ENCODE measurements at regions not wholly inside any gene's neighbourhood (a gene's known extent, or its start where the extent isn't known, plus 50 kb on each side); places are given as distances from the start of the nearest gene placed in this dataset.

DNA sequence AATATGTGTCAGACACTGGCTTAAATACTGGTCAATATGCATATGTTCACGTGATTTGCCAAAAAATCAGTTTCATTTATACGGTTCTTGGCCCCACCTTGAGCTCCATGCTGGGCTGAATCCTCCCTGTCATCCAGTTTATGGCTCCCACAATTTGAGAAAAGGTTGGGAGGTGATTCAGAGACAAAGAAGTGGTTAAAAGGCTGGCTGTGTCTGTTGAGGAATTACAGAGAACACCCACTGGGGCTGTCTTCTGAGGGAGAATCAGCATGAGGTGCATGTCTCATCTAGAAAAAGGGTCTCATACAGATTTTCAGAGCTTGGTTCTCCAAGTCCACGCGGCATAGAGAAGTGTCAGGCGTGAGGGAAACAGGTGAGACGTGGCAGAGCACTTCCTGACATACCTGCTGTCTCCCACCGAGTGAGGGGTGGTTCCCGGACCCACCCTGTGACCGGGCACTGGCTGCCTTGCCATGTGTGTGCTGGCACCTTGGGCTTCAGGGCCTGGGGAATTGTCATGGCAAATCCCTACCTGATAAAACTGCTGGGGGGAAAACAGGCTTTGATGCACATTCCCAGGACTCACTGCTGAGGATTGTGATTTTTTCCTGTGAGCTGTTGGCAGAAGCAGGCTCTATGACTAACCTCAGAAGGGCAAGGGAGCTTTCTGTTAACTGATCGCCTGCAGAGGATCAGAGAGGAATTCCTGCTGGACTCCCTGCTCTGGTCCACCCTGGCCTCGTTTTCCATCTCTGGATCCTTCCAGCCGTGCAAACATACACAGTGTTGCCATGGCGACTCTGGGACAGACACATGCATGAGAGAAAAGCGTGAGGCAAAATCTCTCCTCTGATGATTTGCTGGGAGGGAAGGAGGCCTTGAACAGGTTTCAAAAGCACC is 223.6 kb downstream of the ADAMTS15 start:
- TF ChIP-seq, protein P1, sequence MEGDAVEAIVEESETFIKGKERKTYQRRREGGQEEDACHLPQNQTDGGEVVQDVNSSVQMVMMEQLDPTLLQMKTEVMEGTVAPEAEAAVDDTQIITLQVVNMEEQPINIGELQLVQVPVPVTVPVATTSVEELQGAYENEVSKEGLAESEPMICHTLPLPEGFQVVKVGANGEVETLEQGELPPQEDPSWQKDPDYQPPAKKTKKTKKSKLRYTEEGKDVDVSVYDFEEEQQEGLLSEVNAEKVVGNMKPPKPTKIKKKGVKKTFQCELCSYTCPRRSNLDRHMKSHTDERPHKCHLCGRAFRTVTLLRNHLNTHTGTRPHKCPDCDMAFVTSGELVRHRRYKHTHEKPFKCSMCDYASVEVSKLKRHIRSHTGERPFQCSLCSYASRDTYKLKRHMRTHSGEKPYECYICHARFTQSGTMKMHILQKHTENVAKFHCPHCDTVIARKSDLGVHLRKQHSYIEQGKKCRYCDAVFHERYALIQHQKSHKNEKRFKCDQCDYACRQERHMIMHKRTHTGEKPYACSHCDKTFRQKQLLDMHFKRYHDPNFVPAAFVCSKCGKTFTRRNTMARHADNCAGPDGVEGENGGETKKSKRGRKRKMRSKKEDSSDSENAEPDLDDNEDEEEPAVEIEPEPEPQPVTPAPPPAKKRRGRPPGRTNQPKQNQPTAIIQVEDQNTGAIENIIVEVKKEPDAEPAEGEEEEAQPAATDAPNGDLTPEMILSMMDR (IDR thresholded peaks at IDR 0.05), result no peak
- TF ChIP-seq POLR2A (IDR thresholded peaks at IDR 0.05), result no peak
